Activated gamma-delta T cell treated with anti-CD3 and anti-CD28 coated beads, Interleukin-2, amount 50 U/mL, for 16 hours (primary cell): ENCODE measurements at regions not wholly inside any gene's neighbourhood (a gene's known extent, or its start where the extent isn't known, plus 50 kb on each side); places are given as distances from the start of the nearest gene placed in this dataset.
"Not testable (repeated sequence)": the region's sequence is repeated elsewhere in the genome, so short reads cannot be mapped to it uniquely, and the experiment has no call there.

Experiments
- DNase-seq: peaks from one replicate; pipeline ENCODE4 v3.0.0-alpha.2; 2020; ENCODE audit warnings: low read depth

- no peak for DNase-seq
These were observed 391.0 kb downstream of the RAP2B start for GRCh38 chr3:153552887-153553604.

GRCh38 chr3:153553605-153553945 lies 391.5 kb downstream of the RAP2B start:
- DNase-seq: no peak

DNA sequence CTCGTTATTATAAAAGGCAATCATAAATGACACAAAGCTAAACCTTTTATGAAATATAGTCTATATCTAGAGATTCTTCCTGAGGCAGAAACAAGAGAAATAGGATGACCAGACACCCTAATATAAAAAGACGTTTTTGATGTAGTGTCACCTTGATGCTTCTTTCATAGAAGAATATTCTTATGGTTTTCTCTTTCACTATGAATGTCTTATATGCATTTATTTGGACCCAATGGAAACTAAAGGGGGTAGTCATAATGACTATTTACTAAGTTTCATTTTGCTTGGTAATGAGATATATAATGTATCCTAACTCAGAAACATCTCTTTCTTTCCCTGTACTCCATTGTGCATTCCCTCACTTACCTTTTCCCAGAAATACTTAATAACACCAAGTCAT lies 393.9 kb downstream of the RAP2B start:
- no peak for DNase-seq

DNA sequence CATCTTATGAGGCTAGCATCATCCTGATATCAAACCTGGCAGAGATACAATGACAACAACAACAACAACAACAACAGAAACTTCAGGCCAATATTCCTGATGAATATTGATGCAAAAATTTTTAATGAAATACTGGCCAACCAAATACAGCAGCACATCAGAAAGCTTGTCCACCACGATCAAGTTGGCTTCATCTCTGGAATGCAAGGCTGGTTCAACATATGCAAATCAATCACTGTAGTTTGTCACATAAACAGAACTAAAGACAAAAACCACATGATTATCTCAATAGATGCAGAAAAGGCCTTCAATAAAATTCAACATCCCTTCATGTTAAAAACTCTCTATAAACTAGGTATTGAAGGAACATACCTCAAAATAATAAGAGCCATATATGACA lies 397.3 kb downstream of the RAP2B start:
- not testable (repeated sequence) for DNase-seq

GRCh38 chr3:153567011-153567410 lies 405.0 kb downstream of the RAP2B start:
- no peak for DNase-seq

- DNase-seq: no peak
These were observed 405.5 kb downstream of the RAP2B start for GRCh38 chr3:153567556-153567955.

GRCh38 chr3:153570481-153570880 lies 408.5 kb downstream of the RAP2B start:
- not testable (repeated sequence) for DNase-seq

- DNase-seq: no peak
These were observed 410.1 kb downstream of the RAP2B start for GRCh38 chr3:153572165-153572564.

GRCh38 chr3:153572654-153573053 lies 410.6 kb downstream of the RAP2B start:
- DNase-seq: no peak

GRCh38 chr3:153573481-153573880 lies 411.5 kb downstream of the RAP2B start:
- no peak for DNase-seq

DNA sequence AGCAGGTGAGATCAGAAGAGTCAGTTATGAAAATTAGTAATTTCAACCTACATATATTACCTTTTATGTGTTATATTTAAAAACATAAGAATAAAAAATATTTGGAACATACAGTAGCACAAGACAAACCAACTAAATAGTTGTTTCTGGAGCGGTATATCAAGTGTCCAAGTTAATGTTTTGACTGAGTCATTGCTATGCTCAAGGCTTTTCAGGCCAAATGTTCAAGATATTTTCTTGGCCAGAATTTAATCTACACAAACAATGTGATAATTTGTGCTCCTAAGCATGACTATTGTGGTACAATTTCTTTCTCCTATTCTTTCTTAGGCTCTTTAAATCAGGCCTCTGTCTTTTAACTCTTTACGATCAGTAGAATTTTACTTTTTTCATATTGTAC lies 412.4 kb downstream of the RAP2B start:
- no peak for DNase-seq

DNA sequence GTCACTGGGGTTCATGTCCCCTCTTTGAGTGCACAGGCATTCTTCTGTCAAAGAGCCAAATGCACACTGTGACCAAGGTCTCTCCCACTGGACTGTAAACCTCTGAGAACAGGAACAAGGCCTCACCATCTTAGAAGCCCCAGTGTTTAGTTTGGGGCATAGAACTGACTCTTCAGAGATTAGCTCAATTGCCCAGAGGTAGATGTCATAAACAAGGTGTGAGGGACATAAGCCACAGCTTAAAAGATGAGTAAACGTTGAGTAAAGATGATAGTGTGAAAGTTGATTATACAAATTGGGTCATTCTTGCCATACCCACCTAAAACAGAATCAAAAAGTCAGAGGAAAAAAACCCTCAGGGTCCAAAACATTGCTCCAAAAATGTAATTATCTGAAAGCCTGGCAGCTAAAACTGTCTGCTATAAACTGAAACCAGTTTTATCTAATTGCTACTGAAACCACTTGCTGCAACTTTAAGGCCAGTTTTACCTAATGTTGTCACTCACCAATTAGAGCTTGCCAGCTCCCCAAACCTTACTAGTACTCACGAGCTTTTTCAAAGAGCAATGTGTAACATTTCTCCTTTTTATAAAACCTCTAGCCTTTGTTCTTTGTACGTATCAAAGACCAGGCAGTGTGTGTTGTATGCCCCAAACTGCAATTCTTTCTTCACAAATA lies 415.2 kb downstream of the RAP2B start:
- no peak for DNase-seq

GRCh38 chr3:153578046-153578445 lies 416.0 kb downstream of the RAP2B start:
- no peak for DNase-seq

- no peak for DNase-seq
These were observed 428.0 kb downstream of the RAP2B start for GRCh38 chr3:153590051-153590450.

DNA sequence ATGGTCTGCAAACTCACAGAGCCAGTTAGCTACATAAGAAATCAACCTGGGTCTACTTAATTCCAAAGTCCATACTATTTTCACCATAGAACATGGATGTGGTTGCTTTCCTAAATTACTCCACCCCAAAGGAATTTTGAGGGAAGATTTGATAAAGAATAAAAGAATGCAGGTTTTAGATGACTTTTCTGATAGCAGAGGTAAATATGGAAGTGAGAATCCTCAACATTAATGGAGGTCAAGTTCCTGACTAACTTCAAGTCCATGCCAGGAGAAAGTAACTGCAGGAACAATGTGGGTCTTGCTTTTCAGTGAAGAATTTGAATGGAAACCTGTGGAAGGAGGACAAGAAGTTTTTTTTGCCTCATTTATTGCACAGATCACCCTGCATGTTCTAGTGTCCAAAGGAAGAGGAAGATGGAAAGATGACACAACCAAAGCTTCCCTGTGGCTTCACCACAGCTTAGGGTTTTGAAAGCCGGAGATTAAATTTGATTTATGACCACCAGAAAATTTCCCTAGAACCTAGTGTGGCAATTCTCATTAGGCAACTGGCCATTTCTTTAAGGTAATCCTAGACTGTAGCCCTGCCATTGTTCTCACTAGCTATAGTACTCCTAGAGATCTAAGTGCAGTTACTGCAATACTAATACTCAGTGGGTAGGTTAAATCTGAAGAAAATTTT lies 429.7 kb downstream of the RAP2B start:
- DNase-seq: no peak

DNA sequence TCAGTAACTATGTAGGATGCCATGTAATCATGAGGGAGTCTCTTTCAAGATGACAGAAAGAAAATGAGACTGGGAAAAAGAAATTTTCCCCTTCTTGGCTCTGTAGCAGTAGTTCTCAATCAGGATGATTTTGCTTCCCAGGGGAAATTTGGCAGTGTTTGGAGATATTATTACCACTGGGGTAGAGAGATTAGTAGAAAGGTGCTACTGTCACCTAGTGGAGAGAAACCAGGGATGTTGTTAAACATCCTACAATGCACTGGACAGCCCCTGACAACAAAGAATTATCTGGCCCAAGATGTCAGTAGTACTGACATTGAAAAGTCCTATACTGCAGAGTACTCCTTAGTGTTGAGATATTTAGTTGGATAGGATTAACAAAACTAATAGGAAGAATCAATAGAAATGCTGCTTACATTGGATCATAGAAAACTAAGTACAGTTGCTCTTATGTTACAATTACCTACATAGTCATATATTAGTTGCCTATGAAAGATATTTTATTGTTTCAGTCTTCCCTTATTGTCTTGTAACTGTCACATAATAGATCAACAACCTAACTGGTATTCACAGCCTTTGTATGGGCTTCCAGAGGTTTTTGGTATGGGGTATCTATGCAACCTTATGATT lies 433.3 kb downstream of the RAP2B start:
- no peak for DNase-seq

DNA sequence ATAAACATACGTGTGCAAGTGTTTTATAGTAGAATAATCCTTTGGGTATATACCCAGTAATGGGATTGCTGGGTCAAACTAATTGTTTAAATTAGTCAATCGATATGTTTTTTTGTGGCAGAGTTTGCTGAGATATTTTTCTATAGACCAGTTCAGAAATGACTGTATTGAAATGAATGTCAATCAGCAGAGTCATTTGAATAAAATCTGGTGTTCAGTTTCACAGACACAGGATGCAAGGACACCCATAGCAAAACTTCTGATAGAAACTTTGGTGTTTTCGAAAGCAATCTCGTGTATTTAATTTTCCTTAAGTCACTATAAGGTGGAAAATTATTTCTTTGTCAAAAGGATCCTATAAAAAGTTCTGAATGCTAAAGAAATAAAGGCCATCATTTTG lies 434.4 kb downstream of the RAP2B start:
- DNase-seq: no peak

DNA sequence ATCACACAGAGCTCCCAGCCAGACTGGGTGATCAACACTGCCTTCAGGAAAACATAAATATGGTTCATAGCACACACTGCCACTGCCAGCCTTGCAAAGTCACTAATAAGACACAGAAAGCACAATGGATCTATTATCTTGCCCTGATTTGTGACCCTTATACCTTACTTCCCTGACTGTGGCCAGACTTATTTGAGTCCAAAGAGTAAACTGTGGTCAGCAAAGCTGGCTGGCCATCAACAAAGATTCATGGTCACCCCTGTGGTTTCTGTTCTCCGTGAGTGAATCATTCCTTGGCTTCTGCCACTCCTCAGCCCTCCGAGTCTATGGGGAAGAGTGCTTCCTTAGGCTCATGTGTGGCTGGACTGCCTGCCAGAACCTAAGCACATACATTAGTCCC lies 437.7 kb downstream of the RAP2B start:
- no peak for DNase-seq

- no peak for DNase-seq
These were observed 438.9 kb downstream of the RAP2B start for GRCh38 chr3:153600896-153601295.

DNA sequence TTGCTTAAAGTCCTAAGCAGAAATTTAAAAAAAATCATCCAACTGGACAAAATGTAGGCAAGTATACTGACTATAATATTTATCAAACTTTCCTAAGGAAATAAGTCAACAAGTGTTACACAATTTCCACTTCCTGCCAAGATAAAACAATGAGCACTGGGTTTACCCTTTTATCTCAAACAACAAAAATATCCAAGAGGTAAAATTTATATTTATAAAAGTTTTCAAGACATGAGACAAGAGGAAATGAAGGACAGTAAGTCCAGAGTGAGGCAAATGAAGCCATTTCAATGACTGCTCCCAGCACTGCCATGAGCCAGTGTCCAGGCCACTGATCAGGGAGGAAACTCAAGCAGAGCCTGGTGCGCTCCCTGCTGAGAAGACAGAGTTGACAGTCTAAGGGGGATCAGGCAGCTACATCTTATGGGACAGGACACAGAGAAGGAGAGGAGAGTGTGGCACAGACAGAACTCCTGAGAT lies 439.4 kb downstream of the RAP2B start:
- DNase-seq: no peak

- no peak for DNase-seq
These were observed 440.8 kb downstream of the RAP2B start for GRCh38 chr3:153602801-153603200.

GRCh38 chr3:153614140-153614539 lies 452.1 kb downstream of the RAP2B start:
- DNase-seq: no peak

DNA sequence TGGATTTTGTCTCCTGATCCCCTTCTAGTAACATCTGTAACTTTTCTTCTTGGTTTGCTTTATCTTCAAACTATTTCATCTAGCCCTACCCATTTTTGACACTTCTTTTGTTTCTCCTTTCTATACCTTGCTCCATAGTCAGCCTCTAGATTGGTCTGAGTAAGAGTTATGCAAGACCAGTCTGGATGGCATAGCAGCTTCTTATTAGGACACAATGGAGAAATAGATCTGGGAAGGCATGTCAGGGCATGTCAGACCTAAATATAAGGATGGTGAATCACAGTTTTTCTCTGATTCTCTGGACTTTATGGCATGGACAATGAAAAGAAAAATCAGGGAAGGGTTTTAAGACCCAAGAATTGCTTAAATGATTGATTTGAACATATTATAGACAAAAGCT lies 452.5 kb downstream of the RAP2B start:
- DNase-seq: no peak
